ENCODE measurements at regions not wholly inside any gene's neighbourhood (a gene's known extent, or its start where the extent isn't known, plus 50 kb on each side); places are given as distances from the start of the nearest gene placed in this dataset.

DNA sequence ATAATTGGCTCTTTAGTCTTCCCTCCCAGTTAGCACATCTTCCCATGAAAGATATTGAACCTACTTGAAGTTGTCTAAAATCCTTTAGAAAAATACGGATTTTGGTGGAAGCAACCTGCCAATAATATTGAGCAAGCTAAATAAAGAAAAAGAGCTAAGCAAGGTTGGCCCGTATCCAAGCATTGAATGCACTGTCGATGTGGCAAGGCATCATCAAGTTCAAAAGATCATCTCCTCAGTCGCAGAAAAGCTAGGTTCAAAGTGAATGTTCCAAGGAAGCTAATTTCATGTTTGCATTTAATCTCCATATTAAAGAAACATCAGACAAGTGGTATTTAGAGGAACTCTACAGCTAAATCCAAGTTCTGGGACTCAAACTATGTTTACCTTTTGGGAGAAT is 206.0 kb downstream of the MTERF1 start:
- TF ChIP-seq, protein P1, sequence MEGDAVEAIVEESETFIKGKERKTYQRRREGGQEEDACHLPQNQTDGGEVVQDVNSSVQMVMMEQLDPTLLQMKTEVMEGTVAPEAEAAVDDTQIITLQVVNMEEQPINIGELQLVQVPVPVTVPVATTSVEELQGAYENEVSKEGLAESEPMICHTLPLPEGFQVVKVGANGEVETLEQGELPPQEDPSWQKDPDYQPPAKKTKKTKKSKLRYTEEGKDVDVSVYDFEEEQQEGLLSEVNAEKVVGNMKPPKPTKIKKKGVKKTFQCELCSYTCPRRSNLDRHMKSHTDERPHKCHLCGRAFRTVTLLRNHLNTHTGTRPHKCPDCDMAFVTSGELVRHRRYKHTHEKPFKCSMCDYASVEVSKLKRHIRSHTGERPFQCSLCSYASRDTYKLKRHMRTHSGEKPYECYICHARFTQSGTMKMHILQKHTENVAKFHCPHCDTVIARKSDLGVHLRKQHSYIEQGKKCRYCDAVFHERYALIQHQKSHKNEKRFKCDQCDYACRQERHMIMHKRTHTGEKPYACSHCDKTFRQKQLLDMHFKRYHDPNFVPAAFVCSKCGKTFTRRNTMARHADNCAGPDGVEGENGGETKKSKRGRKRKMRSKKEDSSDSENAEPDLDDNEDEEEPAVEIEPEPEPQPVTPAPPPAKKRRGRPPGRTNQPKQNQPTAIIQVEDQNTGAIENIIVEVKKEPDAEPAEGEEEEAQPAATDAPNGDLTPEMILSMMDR (IDR thresholded peaks at IDR 0.05): no peak
- no peak for TF ChIP-seq EZH2 (IDR thresholded peaks at IDR 0.05; ENCODE audit: borderline replicate concordance, insufficient read depth, low read depth, low read length, poor library complexity, severe bottlenecking)
